ENCODE measurements at regions not wholly inside any gene's neighbourhood (a gene's known extent, or its start where the extent isn't known, plus 50 kb on each side); places are given as distances from the start of the nearest gene placed in this dataset.
A peak's percentile ranks its signal among the peaks of the same experiment; 100 is the strongest.

DNA sequence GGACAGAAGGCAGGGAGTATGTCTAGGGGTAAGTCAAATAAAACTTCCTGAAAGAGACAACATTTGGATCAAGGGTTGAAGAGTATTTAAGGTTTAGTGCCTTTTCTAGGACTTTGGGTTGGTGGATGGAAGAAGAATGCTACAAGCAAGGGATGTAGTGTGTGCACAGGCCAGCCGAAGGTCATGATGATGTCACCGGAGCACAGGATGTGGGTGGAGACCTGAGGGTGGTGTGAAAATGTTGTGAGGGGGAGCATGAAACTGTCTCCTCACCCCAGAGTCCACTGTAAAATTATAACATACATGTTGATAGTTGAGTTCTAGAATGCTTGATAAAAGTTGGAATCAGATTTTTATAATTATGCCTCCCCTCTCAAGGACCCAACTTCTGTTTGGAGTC is 553.3 kb upstream of the SGCD start:
- TF ChIP-seq, protein P1, sequence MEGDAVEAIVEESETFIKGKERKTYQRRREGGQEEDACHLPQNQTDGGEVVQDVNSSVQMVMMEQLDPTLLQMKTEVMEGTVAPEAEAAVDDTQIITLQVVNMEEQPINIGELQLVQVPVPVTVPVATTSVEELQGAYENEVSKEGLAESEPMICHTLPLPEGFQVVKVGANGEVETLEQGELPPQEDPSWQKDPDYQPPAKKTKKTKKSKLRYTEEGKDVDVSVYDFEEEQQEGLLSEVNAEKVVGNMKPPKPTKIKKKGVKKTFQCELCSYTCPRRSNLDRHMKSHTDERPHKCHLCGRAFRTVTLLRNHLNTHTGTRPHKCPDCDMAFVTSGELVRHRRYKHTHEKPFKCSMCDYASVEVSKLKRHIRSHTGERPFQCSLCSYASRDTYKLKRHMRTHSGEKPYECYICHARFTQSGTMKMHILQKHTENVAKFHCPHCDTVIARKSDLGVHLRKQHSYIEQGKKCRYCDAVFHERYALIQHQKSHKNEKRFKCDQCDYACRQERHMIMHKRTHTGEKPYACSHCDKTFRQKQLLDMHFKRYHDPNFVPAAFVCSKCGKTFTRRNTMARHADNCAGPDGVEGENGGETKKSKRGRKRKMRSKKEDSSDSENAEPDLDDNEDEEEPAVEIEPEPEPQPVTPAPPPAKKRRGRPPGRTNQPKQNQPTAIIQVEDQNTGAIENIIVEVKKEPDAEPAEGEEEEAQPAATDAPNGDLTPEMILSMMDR (IDR thresholded peaks at IDR 0.05; ENCODE audit: insufficient read depth, low read depth, low read length, missing control alignments), result no peak
- DNase-seq (ENCODE audit: low read depth), result no peak
- H3K4me3 ChIP-seq (ENCODE audit: low read length), result no peak overlapping the region

DNA sequence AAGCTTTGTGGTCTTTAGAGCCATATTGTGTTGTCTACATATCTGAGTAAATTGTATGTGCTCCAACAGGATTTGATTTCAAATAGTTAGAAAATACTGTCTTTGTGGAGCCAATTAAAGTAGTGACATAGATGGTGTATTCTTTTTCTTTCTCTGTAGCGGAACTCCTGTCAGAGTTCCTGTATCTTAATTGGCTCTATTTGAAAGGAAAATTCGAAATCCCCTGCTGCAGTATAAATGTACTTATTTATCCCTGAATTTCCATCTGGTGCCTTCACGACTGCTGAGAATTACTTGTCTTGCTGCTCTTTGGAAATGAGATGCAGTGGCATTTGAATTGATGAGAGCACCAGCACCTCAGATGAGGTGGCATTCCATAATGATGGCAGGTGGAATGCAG is 546.7 kb upstream of the SGCD start:
- no peak for DNase-seq (ENCODE audit: low read depth)

DNA sequence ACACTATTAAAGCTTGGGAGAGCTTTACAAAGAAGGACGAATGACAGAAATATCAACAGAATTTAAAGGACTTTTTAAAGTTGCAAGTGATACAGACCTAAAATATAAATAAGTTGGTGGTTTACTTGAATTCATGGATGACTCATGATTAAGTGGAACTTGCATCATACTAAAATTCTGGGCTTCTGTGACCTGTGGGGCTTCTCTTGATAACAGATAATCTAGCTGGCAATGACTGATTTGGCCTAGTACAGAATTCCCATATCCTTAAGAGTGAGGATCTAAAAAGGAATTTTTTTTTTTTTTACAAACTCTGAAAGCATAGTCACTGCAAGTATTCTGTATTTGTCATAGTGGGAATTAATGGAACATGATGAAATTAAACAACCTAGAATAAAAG is 543.7 kb upstream of the SGCD start:
- no peak for DNase-seq (ENCODE audit: low read depth)
- TF ChIP-seq, protein P1 (IDR thresholded peaks at IDR 0.05; ENCODE audit: insufficient read depth, low read depth, low read length, missing control alignments), result no peak
- H3K4me3 ChIP-seq (ENCODE audit: low read length), result no peak overlapping the region

More for the DNA sequence above, 546.7 kb upstream of the SGCD start:
- no peak overlapping the region for H3K4me3 ChIP-seq (ENCODE audit: low read length)
- TF ChIP-seq, protein P1 (IDR thresholded peaks at IDR 0.05; ENCODE audit: insufficient read depth, low read depth, low read length, missing control alignments), result no peak

DNA sequence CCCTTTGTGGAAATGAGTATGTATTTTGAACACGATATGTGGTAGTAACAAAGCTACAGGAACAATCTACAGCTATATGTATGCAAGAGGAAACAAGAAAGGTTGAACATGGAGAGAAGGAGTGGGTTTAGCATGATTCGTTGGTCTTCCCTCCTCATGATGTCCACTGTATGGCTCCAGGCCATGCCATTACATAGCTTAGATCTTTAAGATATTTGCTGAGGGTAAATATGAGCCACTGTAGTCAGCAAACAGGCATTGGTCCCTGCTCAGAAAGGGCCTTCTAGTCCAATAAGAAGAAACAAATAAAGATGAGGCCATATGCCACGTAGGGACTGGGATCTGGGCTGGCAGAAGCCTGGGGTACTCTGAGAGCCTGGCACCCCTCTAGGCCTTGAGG is 543.2 kb upstream of the SGCD start:
- TF ChIP-seq, protein P1 (IDR thresholded peaks at IDR 0.05; ENCODE audit: insufficient read depth, low read depth, low read length, missing control alignments), result no peak

DNA sequence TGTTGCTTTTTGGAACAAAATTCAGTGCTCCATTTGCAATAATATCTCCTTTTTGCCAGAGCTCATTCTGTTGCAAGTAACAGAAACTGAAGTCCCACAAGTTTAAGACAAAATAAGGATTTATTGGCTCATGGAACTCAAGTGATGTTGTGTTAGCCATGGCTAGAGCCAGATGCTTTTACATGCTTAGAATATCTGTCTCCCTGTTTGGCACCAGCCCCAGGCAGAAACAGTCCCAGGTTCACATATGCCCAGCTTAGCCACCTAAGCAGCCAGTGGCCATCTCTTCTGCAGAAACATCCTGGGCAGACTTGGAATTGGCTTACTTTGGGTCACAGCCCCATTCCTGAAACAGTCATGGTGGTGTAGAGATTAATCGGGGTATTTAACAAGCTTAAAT is 540.9 kb upstream of the SGCD start:
- no peak overlapping the region for H3K4me3 ChIP-seq (ENCODE audit: low read length)
- DNase-seq (ENCODE audit: low read depth), result no peak
- TF ChIP-seq, protein P1 (IDR thresholded peaks at IDR 0.05; ENCODE audit: insufficient read depth, low read depth, low read length, missing control alignments), result no peak

More for the DNA sequence above, 543.2 kb upstream of the SGCD start:
- H3K4me3 ChIP-seq (ENCODE audit: low read length), result no peak overlapping the region
- DNase-seq (ENCODE audit: low read depth), result no peak

DNA sequence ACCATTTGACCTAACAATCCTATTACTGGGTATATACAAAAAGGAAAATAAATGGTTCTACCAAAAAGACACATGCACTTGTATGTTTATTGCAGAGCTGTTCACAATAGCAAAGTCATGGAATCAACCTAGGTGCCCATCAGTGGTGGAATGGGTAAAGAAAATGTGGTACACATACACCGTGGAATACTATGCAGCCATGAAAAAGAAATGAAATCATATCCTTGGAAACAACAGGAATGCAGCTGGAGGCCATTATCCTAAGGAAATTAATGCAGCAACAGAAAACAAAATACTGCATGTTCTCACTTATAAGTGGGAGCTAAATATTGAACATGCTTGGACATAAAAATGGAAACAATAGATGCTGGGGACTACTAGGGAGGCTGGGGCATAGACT is 534.1 kb upstream of the SGCD start:
- TF ChIP-seq, protein P1 (IDR thresholded peaks at IDR 0.05; ENCODE audit: insufficient read depth, low read depth, low read length, missing control alignments), result no peak
- DNase-seq (ENCODE audit: low read depth), result no peak
- H3K4me3 ChIP-seq (ENCODE audit: low read length), result no peak overlapping the region

DNA sequence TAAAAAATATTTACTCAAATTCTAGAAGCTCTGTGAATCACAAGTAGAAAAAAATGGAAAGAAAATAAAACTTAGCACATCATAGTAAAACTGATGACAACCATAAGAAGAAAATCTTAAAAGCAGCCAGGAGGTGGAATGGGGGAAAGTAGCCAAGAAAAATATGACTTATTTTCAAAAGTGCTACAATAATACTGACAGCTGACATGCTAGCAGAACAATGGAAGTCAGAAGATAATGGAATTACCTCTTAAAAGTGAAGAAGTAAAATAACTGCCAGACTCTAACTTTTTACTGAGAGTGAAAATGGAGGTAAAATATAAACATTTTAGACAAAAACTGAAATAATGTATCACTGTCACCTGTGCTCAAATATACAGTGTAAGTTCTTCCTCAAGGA is 532.2 kb upstream of the SGCD start:
- DNase-seq (ENCODE audit: low read depth), result peak; percentile 25
- TF ChIP-seq, protein P1 (IDR thresholded peaks at IDR 0.05; ENCODE audit: insufficient read depth, low read depth, low read length, missing control alignments), result no peak

More for the DNA sequence above, 532.2 kb upstream of the SGCD start:
- no peak overlapping the region for H3K4me3 ChIP-seq (ENCODE audit: low read length)
